Prostate gland (tissue), 2 donors: ENCODE measurements at regions not wholly inside any gene's neighbourhood (a gene's known extent, or its start where the extent isn't known, plus 50 kb on each side); places are given as distances from the start of the nearest gene placed in this dataset.

Experiments
- POLR2AphosphoS5 ChIP-seq: sonication (generic); formaldehyde crosslinking; IDR thresholded peaks from one replicate; pipeline ENCODE4 v1.6.1; 2017; ENCODE audit warnings: antibody characterized with exemption
- TF ChIP-seq, protein P1 (sequence below), 4 experiments: fragments of 200-600 bp in 2 of 4; fragments of 450-650 bp in 2 of 4; sonication (generic) in 2 of 4; IDR thresholded peaks; 1 replicate in 3 of 4; 2 replicates in 1 of 4; pipeline ENCODE4 v1.5.1; 2016 to 2019; ENCODE audit warnings: antibody characterized with exemption in 4 of 4, mild to moderate bottlenecking in 2 of 4, moderate library complexity in 2 of 4

DNA sequence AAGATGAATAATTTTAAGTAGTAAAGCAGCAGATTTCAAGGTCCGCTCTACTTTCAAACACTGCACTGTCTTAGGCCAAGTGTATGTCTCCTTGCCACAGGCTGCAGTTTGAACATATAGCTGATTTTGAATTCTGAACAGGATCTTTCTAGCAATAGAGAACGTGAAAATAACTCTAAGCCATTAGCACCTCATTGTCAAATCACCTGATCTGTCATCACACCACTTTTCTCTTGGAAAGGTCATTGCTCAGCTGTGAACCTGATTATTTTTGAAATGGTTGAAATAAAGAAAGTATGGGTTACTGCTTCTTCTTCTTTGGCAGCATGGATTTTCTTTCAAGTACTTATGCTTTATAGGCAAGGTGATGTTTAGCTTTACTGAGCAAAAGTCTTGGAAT is 357.0 kb upstream of the RORB start:
- TF ChIP-seq, protein P1, sequence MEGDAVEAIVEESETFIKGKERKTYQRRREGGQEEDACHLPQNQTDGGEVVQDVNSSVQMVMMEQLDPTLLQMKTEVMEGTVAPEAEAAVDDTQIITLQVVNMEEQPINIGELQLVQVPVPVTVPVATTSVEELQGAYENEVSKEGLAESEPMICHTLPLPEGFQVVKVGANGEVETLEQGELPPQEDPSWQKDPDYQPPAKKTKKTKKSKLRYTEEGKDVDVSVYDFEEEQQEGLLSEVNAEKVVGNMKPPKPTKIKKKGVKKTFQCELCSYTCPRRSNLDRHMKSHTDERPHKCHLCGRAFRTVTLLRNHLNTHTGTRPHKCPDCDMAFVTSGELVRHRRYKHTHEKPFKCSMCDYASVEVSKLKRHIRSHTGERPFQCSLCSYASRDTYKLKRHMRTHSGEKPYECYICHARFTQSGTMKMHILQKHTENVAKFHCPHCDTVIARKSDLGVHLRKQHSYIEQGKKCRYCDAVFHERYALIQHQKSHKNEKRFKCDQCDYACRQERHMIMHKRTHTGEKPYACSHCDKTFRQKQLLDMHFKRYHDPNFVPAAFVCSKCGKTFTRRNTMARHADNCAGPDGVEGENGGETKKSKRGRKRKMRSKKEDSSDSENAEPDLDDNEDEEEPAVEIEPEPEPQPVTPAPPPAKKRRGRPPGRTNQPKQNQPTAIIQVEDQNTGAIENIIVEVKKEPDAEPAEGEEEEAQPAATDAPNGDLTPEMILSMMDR (IDR thresholded peaks at IDR 0.05), result no peak
- no peak for TF ChIP-seq POLR2AphosphoS5
